ENCODE measurements at regions not wholly inside any gene's neighbourhood (a gene's known extent, or its start where the extent isn't known, plus 50 kb on each side); places are given as distances from the start of the nearest gene placed in this dataset.

DNA sequence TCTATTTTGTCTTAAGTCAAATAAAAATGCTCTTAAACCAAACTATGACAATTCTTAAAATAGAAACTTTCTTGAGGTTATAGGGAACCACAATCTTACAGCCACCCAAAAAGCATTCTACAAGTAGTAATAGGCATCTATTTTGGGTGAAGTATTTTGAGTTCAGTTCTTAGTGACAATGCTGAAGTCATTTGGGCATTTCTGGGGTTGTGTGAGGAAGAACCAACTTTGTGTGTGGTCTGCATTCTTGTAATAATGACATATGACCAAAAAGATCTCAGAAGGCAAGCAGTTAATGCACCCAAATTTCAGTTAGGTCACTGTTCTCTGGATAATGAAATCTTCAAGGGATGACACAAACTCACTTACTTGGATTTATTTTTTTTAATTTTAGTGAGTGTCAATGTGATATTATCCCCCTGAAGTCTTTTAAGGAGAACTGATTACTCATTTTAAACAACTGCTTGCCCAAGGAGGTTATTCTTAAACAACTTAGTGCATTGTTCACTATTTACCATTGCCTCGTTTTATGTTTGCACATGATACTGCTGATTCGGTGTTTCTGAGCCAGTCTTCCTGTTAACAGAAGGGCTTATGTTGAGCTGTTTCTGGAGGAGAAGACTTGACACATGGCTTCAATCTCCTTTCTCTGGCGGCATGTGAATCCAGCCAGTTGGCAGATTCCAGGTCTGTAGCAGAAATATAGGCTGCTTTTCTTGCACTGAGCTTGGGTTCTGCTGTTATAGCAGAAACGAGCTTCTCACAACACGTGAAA lies 618.9 kb downstream of the BCKDHB start:
- TF ChIP-seq, protein P1, sequence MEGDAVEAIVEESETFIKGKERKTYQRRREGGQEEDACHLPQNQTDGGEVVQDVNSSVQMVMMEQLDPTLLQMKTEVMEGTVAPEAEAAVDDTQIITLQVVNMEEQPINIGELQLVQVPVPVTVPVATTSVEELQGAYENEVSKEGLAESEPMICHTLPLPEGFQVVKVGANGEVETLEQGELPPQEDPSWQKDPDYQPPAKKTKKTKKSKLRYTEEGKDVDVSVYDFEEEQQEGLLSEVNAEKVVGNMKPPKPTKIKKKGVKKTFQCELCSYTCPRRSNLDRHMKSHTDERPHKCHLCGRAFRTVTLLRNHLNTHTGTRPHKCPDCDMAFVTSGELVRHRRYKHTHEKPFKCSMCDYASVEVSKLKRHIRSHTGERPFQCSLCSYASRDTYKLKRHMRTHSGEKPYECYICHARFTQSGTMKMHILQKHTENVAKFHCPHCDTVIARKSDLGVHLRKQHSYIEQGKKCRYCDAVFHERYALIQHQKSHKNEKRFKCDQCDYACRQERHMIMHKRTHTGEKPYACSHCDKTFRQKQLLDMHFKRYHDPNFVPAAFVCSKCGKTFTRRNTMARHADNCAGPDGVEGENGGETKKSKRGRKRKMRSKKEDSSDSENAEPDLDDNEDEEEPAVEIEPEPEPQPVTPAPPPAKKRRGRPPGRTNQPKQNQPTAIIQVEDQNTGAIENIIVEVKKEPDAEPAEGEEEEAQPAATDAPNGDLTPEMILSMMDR (IDR thresholded peaks at IDR 0.05; ENCODE audit: poor library complexity), result no peak
- TF ChIP-seq EZH2 (IDR thresholded peaks at IDR 0.05; ENCODE audit: borderline replicate concordance), result no peak

Data from hepatocyte (in vitro differentiated cells).